GM21825 (cell line): ENCODE measurements at regions not wholly inside any gene's neighbourhood (a gene's known extent, or its start where the extent isn't known, plus 50 kb on each side); places are given as distances from the start of the nearest gene placed in this dataset.
"Not testable (repeated sequence)": the region's sequence is repeated elsewhere in the genome, so short reads cannot be mapped to it uniquely, and the experiment has no call there.

ENCODE experiments used
- ATAC-seq: cut with Tn5 transposase; IDR thresholded peaks from one replicate; pipeline ENCODE4 v1.9.1; 2021; ENCODE audit warnings: mild to moderate bottlenecking, moderate library complexity; ENCODE audit not compliant: unreplicated experiment

GRCh38 chr1:65527190-65527589 is 106.7 kb downstream of the LEPR start:
- no peak for ATAC-seq

GRCh38 chr1:65527707-65528503 is 107.4 kb downstream of the LEPR start:
- no peak for ATAC-seq

- no peak for ATAC-seq
Observed at GRCh38 chr1:65531972-65532570, 111.6 kb downstream of the LEPR start.

GRCh38 chr1:65535981-65536380 is 115.5 kb downstream of the LEPR start:
- no peak for ATAC-seq

GRCh38 chr1:65538086-65538485 is 117.6 kb downstream of the LEPR start:
- ATAC-seq, result no peak

- no peak for ATAC-seq
Observed at GRCh38 chr1:65538664-65539063, 118.2 kb downstream of the LEPR start.

GRCh38 chr1:65539266-65540131 is 119.0 kb downstream of the LEPR start:
- ATAC-seq, result no peak

- ATAC-seq, result no peak
Observed at GRCh38 chr1:65541161-65541560, 120.7 kb downstream of the LEPR start.

- no peak for ATAC-seq
Observed at GRCh38 chr1:65541865-65542264, 121.4 kb downstream of the LEPR start.

GRCh38 chr1:65542592-65542991 is 122.1 kb downstream of the LEPR start:
- not testable (repeated sequence) for ATAC-seq

GRCh38 chr1:65550306-65551010 is 130.0 kb downstream of the LEPR start:
- ATAC-seq, result not testable (repeated sequence)

GRCh38 chr1:65552484-65552883 is 132.0 kb downstream of the LEPR start:
- not testable (repeated sequence) for ATAC-seq

GRCh38 chr1:65554086-65554764 is 133.8 kb downstream of the LEPR start:
- not testable (repeated sequence) for ATAC-seq

- ATAC-seq, result no peak
Observed at GRCh38 chr1:65554829-65555228, 134.4 kb downstream of the LEPR start.

- no peak for ATAC-seq
Observed at GRCh38 chr1:65558215-65558614, 137.7 kb downstream of the LEPR start.

- ATAC-seq, result no peak
Observed at GRCh38 chr1:65564493-65564892, 144.0 kb downstream of the LEPR start.

- no peak for ATAC-seq
Observed at GRCh38 chr1:65568285-65568684, 147.8 kb downstream of the LEPR start.

- ATAC-seq, result no peak
Observed at GRCh38 chr1:65572701-65573421, 152.4 kb downstream of the LEPR start.

GRCh38 chr1:65577278-65577677 is 156.8 kb downstream of the LEPR start:
- no peak for ATAC-seq

- not testable (repeated sequence) for ATAC-seq
Observed at GRCh38 chr1:65577982-65578381, 157.5 kb downstream of the LEPR start.
